ENCODE measurements at regions not wholly inside any gene's neighbourhood (a gene's known extent, or its start where the extent isn't known, plus 50 kb on each side); places are given as distances from the start of the nearest gene placed in this dataset.

GRCh38 chr6:85241498-85242052 lies 208.3 kb upstream of the NT5E start:
- TF ChIP-seq, protein P1, sequence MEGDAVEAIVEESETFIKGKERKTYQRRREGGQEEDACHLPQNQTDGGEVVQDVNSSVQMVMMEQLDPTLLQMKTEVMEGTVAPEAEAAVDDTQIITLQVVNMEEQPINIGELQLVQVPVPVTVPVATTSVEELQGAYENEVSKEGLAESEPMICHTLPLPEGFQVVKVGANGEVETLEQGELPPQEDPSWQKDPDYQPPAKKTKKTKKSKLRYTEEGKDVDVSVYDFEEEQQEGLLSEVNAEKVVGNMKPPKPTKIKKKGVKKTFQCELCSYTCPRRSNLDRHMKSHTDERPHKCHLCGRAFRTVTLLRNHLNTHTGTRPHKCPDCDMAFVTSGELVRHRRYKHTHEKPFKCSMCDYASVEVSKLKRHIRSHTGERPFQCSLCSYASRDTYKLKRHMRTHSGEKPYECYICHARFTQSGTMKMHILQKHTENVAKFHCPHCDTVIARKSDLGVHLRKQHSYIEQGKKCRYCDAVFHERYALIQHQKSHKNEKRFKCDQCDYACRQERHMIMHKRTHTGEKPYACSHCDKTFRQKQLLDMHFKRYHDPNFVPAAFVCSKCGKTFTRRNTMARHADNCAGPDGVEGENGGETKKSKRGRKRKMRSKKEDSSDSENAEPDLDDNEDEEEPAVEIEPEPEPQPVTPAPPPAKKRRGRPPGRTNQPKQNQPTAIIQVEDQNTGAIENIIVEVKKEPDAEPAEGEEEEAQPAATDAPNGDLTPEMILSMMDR (IDR thresholded peaks at IDR 0.05), result no peak
- TF ChIP-seq EP300 (IDR thresholded peaks at IDR 0.05), result no peak
